ENCODE measurements at regions not wholly inside any gene's neighbourhood (a gene's known extent, or its start where the extent isn't known, plus 50 kb on each side); places are given as distances from the start of the nearest gene placed in this dataset.

GRCh38 chr21:20313013-20313412 lies 685.2 kb upstream of the NCAM2 start:
- no peak for TF ChIP-seq CTCF (conservative IDR thresholded peaks at IDR 0.05; ENCODE audit: low read depth, low read length)
- no peak for DNase-seq (ENCODE audit: low read depth)
- H3K4me3 ChIP-seq (ENCODE audit: low read length): no peak overlapping the region

- DNase-seq (ENCODE audit: low read depth): no peak
- TF ChIP-seq CTCF (conservative IDR thresholded peaks at IDR 0.05; ENCODE audit: low read depth, low read length): no peak
- no peak overlapping the region for H3K4me3 ChIP-seq (ENCODE audit: low read length)
Observed at GRCh38 chr21:20315042-20315441, 683.2 kb upstream of the NCAM2 start.

GRCh38 chr21:20329636-20330035 lies 668.6 kb upstream of the NCAM2 start:
- no peak overlapping the region for H3K4me3 ChIP-seq (ENCODE audit: low read length)
- no peak for DNase-seq (ENCODE audit: low read depth)
- no peak for TF ChIP-seq CTCF (conservative IDR thresholded peaks at IDR 0.05; ENCODE audit: low read depth, low read length)

GRCh38 chr21:20330652-20331051 lies 667.6 kb upstream of the NCAM2 start:
- no peak for TF ChIP-seq CTCF (conservative IDR thresholded peaks at IDR 0.05; ENCODE audit: low read depth, low read length)
- H3K4me3 ChIP-seq (ENCODE audit: low read length): no peak overlapping the region
- no peak for DNase-seq (ENCODE audit: low read depth)

GRCh38 chr21:20334585-20334984 lies 663.6 kb upstream of the NCAM2 start:
- no peak overlapping the region for H3K4me3 ChIP-seq (ENCODE audit: low read length)
- DNase-seq (ENCODE audit: low read depth): no peak
- TF ChIP-seq CTCF (conservative IDR thresholded peaks at IDR 0.05; ENCODE audit: low read depth, low read length): no peak

- DNase-seq (ENCODE audit: low read depth): no peak
- no peak overlapping the region for H3K4me3 ChIP-seq (ENCODE audit: low read length)
- no peak for TF ChIP-seq CTCF (conservative IDR thresholded peaks at IDR 0.05; ENCODE audit: low read depth, low read length)
Observed at GRCh38 chr21:20341431-20341830, 656.8 kb upstream of the NCAM2 start.

- no peak overlapping the region for H3K4me3 ChIP-seq (ENCODE audit: low read length)
- no peak for DNase-seq (ENCODE audit: low read depth)
- TF ChIP-seq CTCF (conservative IDR thresholded peaks at IDR 0.05; ENCODE audit: low read depth, low read length): no peak
Observed at GRCh38 chr21:20343186-20343585, 655.0 kb upstream of the NCAM2 start.
